Natural killer cell (primary cell): ENCODE measurements at regions not wholly inside any gene's neighbourhood (a gene's known extent, or its start where the extent isn't known, plus 50 kb on each side); places are given as distances from the start of the nearest gene placed in this dataset.
"Not testable (repeated sequence)": the region's sequence is repeated elsewhere in the genome, so short reads cannot be mapped to it uniquely, and the experiment has no call there.

Source experiments
- ATAC-seq, 3 donors: fragments of 150-1000 bp in 2 of 3; fragments of 200-7000 bp in 1 of 3; cut with Tn5 transposase; 1 replicate in 1 of 3; 2 replicates in 2 of 3; pipeline ENCODE4 v1.10.0; 2021; ENCODE audit warnings: mild to moderate bottlenecking in 2 of 3, moderate library complexity in 2 of 3
- DNase-seq, 2 donors: peaks; one replicate each; pipeline versions ENCODE4 v3.0.0 to v3.0.0-alpha.2; 2013 to 2021; ENCODE audit warnings: mixed read lengths in 1 of 2
- H3K27ac ChIP-seq: one replicate; pipeline ENCODE4 v1.5.1; 2013; ENCODE audit warnings: mild to moderate bottlenecking, low read length
- H3K27me3 ChIP-seq: one replicate; pipeline ENCODE4 v1.6.1; 2013; ENCODE audit warnings: low read length; ENCODE audit not compliant: control insufficient read depth, insufficient read depth
- H3K36me3 ChIP-seq: one replicate; pipeline ENCODE4 v1.6.1; 2013; ENCODE audit warnings: low read length; ENCODE audit not compliant: control insufficient read depth, insufficient read depth
- H3K4me1 ChIP-seq: one replicate; pipeline ENCODE4 v1.6.1; 2013; ENCODE audit warnings: low read length; ENCODE audit not compliant: control insufficient read depth, insufficient read depth
- H3K4me3 ChIP-seq: one replicate; pipeline ENCODE4 v1.5.1; 2013; ENCODE audit warnings: low read length
- H3K9me3 ChIP-seq: one replicate; pipeline ENCODE4 v1.6.1; 2013; ENCODE audit warnings: low read length; ENCODE audit not compliant: control insufficient read depth, insufficient read depth
- H3K27ac Mint-ChIP-seq, 2 donors: one replicate each; pipeline ENCODE4 v1.8.0; 2022; ENCODE audit warnings: mild to moderate bottlenecking in 2 of 2, mixed read lengths in 2 of 2, moderate library complexity in 1 of 2
- H3K27me3 Mint-ChIP-seq, 2 donors: one replicate each; pipeline ENCODE4 v1.8.0; 2022; ENCODE audit warnings: low read depth in 2 of 2, mixed read lengths in 2 of 2
- H3K36me3 Mint-ChIP-seq: one replicate; pipeline ENCODE4 v1.8.0; 2022; ENCODE audit warnings: mixed read lengths
- H3K4me1 Mint-ChIP-seq, 2 donors: one replicate each; pipeline ENCODE4 v1.8.0; 2022; ENCODE audit warnings: mixed read lengths in 2 of 2
- H3K4me3 Mint-ChIP-seq: one replicate; pipeline ENCODE4 v1.8.0; 2022; ENCODE audit warnings: mild to moderate bottlenecking, moderate library complexity, mixed read lengths
- H3K9me3 Mint-ChIP-seq, 2 donors: one replicate each; pipeline ENCODE4 v1.8.0; 2022; ENCODE audit warnings: mixed read lengths in 2 of 2
- WGBS: methylation state at CpG from one replicate; pipeline ENCODE4 v1.1.7; 2013; ENCODE audit warnings: missing lambda C conversion rate; ENCODE audit not compliant: insufficient coverage; 5-methylcytosine and 5-hydroxymethylcytosine counted together
- intact Hi-C: fragments of 100-400 bp; cut with micrococcal nuclease; formaldehyde crosslinking; loops from one replicate; pipeline ENCODE4 v1.14.2; 2022
- TF ChIP-seq, protein P1 (sequence below): fragments of 200-600 bp; IDR thresholded peaks from one replicate; pipeline ENCODE4 v1.8.0; 2022; ENCODE audit warnings: antibody characterized with exemption

GRCh38 chr4:45475548-45475947 is 648.3 kb downstream of the GABRG1 start:
- Mint-ChIP-seq H3K4me1 (no peaks in the 10 kb centered on the region), H3K9me3 (peaks cover 7 to 9% of the 10 kb centered on the region in 2 donors)
- intact Hi-C loops = no loop called here

GRCh38 chr4:45472490-45472889 is 651.4 kb downstream of the GABRG1 start:
- TF ChIP-seq, protein P1, sequence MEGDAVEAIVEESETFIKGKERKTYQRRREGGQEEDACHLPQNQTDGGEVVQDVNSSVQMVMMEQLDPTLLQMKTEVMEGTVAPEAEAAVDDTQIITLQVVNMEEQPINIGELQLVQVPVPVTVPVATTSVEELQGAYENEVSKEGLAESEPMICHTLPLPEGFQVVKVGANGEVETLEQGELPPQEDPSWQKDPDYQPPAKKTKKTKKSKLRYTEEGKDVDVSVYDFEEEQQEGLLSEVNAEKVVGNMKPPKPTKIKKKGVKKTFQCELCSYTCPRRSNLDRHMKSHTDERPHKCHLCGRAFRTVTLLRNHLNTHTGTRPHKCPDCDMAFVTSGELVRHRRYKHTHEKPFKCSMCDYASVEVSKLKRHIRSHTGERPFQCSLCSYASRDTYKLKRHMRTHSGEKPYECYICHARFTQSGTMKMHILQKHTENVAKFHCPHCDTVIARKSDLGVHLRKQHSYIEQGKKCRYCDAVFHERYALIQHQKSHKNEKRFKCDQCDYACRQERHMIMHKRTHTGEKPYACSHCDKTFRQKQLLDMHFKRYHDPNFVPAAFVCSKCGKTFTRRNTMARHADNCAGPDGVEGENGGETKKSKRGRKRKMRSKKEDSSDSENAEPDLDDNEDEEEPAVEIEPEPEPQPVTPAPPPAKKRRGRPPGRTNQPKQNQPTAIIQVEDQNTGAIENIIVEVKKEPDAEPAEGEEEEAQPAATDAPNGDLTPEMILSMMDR = no peak
- Histone ChIP-seq H3K4me1 (no peaks in the 10 kb centered on the region), H3K9me3 (peaks cover 27% of the 10 kb centered on the region), H3K27me3 (no peaks in the 10 kb centered on the region), H3K27ac (no peak overlapping the region), H3K4me3 (no peak overlapping the region), H3K36me3 (no peaks in the 10 kb centered on the region)
- DNase-seq = no peak
- no peaks in the 10 kb centered on the region for H3K27me3 Mint-ChIP-seq
- WGBS = 70% methylated on average over 3 of the region's 3 CpGs
- ATAC-seq = no peak
- intact Hi-C loops = no loop called here
- no peaks in the 10 kb centered on the region for H3K36me3 Mint-ChIP-seq
- H3K27ac Mint-ChIP-seq = no peak overlapping the region
- H3K4me1 Mint-ChIP-seq = no peaks in the 10 kb centered on the region
- peaks cover 8 to 11% of the 10 kb centered on the region in 2 donors for H3K9me3 Mint-ChIP-seq
- H3K4me3 Mint-ChIP-seq = no peak overlapping the region

More at GRCh38 chr4:45475548-45475947, 648.3 kb downstream of the GABRG1 start:
- Histone ChIP-seq H3K4me1 (no peaks in the 10 kb centered on the region), H3K27me3 (no peaks in the 10 kb centered on the region), H3K9me3 (peaks cover 31% of the 10 kb centered on the region), H3K36me3 (no peaks in the 10 kb centered on the region), H3K27ac (no peak overlapping the region), H3K4me3 (no peak overlapping the region)
- TF ChIP-seq, protein P1 = no peak
- no peak for ATAC-seq
- Mint-ChIP-seq H3K27ac (no peak overlapping the region), H3K36me3 (peaks cover 6% of the 10 kb centered on the region), H3K27me3 (no peaks in the 10 kb centered on the region), H3K4me3 (no peak overlapping the region)
- DNase-seq = no peak
- WGBS = 17% methylated on average over 2 of the region's 2 CpGs

- no peak overlapping the region for H3K4me3 Mint-ChIP-seq
- Histone ChIP-seq H3K4me3 (no peak overlapping the region), H3K9me3 (peaks cover 21% of the 10 kb centered on the region), H3K36me3 (no peaks in the 10 kb centered on the region), H3K4me1 (no peaks in the 10 kb centered on the region), H3K27ac (no peak overlapping the region), H3K27me3 (no peaks in the 10 kb centered on the region)
- no peak for ATAC-seq
- H3K4me1 Mint-ChIP-seq = no peaks in the 10 kb centered on the region
- intact Hi-C loops = no loop called here
- H3K27ac Mint-ChIP-seq = no peak overlapping the region
- H3K27me3 Mint-ChIP-seq = no peaks in the 10 kb centered on the region
- H3K36me3 Mint-ChIP-seq = no peaks in the 10 kb centered on the region
- DNase-seq = no peak
- peaks cover 10 to 12% of the 10 kb centered on the region in 2 donors for H3K9me3 Mint-ChIP-seq
- TF ChIP-seq, protein P1 = no peak
- WGBS = 76% methylated on average over 4 of the region's 4 CpGs
These were observed 652.5 kb downstream of the GABRG1 start for GRCh38 chr4:45471335-45471734.

DNA sequence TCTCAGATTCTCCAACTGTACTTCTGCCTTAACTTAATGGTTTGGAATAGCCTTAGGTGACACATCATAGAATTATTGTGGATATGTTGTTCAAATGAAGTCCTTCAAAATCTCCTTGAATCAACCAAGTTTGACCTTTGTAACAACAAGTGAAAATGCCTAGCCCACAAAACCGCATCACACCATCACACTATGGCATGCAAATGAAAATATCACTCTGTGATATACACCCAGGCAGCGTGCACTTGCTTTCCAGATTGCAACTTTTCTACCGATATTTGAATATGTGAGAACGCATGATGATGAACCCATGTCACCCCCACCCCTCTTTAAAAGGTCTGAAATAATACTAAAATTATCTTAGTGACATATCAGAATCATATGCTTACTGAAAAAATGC is 656.7 kb downstream of the GABRG1 start:
- Mint-ChIP-seq H3K27ac (no peak overlapping the region), H3K36me3 (no peaks in the 10 kb centered on the region), H3K4me1 (no peaks in the 10 kb centered on the region), H3K9me3 (peaks cover 8 to 9% of the 10 kb centered on the region in 2 donors), H3K27me3 (no peaks in the 10 kb centered on the region), H3K4me3 (no peak overlapping the region)
- Histone ChIP-seq H3K4me1 (no peaks in the 10 kb centered on the region), H3K27me3 (no peaks in the 10 kb centered on the region), H3K36me3 (no peaks in the 10 kb centered on the region), H3K4me3 (no peak overlapping the region), H3K27ac (no peak overlapping the region), H3K9me3 (peaks cover 10% of the 10 kb centered on the region)
- intact Hi-C loops = no loop called here
- WGBS = 92% methylated on average over 4 of the region's 4 CpGs
- ATAC-seq (no peak), DNase-seq (no peak)
- TF ChIP-seq, protein P1 = no peak

DNA sequence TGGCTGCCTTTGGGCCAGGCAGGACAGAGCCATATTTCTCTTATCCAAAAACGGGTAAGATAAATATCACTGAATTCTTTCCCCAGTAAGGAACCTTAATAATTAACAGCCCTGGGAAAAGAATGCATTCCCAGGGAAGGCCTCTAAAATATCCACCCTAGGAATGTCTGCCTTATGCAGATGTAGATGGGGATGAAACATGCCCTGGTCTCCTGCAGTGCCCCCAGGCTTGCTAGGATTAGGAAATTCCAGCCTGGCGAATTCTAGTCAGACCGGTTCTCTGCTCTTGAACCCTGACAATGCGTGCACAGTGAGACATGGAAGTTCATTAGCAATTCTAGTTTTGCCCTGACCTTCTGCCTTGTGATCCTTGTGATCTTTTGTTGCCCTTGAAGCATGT is 663.7 kb downstream of the GABRG1 start:
- H3K27me3 ChIP-seq, H3K4me1 Mint-ChIP-seq, H3K9me3 ChIP-seq, H3K27me3 Mint-ChIP-seq, H3K4me1 ChIP-seq, ATAC-seq, H3K4me3 ChIP-seq, H3K4me3 Mint-ChIP-seq, intact Hi-C loops, H3K36me3 Mint-ChIP-seq, H3K36me3 ChIP-seq, H3K27ac ChIP-seq, H3K27ac Mint-ChIP-seq, H3K9me3 Mint-ChIP-seq, DNase-seq: not testable (repeated sequence)
- 86% methylated on average over 4 of the region's 4 CpGs for WGBS
